ENCODE measurements at regions not wholly inside any gene's neighbourhood (a gene's known extent, or its start where the extent isn't known, plus 50 kb on each side); places are given as distances from the start of the nearest gene placed in this dataset.
"Not testable (repeated sequence)": the region's sequence is repeated elsewhere in the genome, so short reads cannot be mapped to it uniquely, and the experiment has no call there.

DNA sequence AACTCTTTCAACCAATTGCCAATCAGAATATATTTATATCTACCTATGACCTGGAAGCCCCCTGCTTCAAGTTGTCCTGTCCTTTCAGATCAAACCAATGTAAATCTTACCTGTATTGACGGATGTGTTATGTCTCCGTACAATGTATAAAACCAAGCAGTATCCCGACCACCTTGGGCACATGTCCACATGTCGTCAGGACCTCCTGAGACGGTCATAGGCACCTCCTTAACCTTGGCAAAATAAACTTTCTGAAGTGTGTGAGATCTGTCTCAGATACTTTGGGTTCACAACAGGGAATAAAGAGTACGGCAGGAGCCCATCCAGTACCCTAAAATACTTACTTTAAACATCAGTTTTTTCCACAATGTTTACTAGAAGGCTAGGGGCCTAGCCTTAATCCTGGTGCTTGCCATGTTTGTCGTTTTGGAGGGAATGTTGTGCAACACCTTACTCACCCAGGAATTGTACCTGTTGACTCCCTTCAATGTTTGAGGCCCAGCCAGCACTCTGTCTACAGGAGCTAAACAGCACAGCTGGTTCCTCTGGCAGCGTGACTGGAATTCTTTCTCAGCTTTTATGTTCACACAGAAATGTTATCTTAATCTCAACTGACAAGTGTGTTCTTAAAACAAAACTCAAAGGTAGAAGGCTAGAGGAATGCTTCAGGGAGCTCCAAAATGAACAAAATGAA lies 90.8 kb upstream of the USP25 start:
- DNase-seq (ENCODE audit: insufficient read length, low spot score) (no peak), FAIRE-seq (no peak)
- no peak for TF ChIP-seq POLR2A (IDR thresholded peaks at IDR 0.05; ENCODE audit: low read depth, low read length)

DNA sequence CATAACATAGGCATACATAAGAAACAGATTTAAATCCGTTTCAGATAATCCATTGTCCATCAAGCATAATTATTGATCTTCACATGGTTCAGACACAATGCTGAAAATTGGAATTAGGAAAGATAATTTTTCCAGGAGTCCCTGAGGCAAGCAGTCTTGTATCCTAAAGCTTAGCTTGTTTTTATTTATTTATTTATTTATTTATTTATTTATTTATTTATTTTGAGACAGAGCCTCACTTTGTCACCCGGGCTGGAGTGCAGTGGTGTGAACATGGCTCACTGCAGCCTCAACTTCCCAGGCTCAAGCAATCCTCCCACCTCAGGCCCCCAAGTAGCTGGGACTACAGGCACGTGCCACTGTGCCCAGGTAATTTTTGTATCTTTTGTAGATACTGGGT lies 89.7 kb upstream of the USP25 start:
- FAIRE-seq; DNase-seq (ENCODE audit: insufficient read length, low spot score): not testable (repeated sequence)

DNA sequence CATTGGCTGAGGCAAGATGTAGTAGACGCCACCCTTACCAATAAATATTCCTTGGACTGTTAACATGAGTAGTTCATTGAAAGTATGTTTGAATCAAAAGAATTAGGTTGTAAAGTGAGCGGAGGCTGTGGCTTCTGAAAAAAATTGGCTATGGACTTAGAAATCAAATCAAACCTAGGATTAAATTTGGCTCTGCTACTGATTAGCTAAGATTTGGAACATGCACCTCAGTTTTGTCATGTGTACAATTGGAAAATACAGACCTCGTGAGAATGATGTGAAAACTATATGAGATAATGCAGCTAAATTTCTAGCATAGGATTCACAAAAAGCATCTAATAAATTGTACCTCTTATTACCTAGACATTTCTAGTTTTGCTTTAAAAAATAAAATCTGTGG lies 85.3 kb upstream of the USP25 start:
- FAIRE-seq, result no peak
- DNase-seq (ENCODE audit: insufficient read length, low spot score), result no peak
- no peak for TF ChIP-seq POLR2A (IDR thresholded peaks at IDR 0.05; ENCODE audit: low read depth, low read length)

GRCh38 chr21:15645830-15646229 lies 84.0 kb upstream of the USP25 start:
- FAIRE-seq, result no peak

GRCh38 chr21:15650735-15651134 lies 79.0 kb upstream of the USP25 start:
- FAIRE-seq, result no peak
- TF ChIP-seq POLR2A (IDR thresholded peaks at IDR 0.05; ENCODE audit: low read depth, low read length), result no peak

More at GRCh38 chr21:15645830-15646229, 84.0 kb upstream of the USP25 start:
- DNase-seq (ENCODE audit: insufficient read length, low spot score), result no peak
- no peak for TF ChIP-seq POLR2A (IDR thresholded peaks at IDR 0.05; ENCODE audit: low read depth, low read length)

GRCh38 chr21:15651172-15651571 lies 78.6 kb upstream of the USP25 start:
- FAIRE-seq (no peak), DNase-seq (ENCODE audit: insufficient read length, low spot score) (no peak)
- no peak for TF ChIP-seq POLR2A (IDR thresholded peaks at IDR 0.05; ENCODE audit: low read depth, low read length)

More at GRCh38 chr21:15650735-15651134, 79.0 kb upstream of the USP25 start:
- DNase-seq (ENCODE audit: insufficient read length, low spot score), result no peak

- FAIRE-seq (no peak), DNase-seq (ENCODE audit: insufficient read length, low spot score) (no peak)
- TF ChIP-seq POLR2A (IDR thresholded peaks at IDR 0.05; ENCODE audit: low read depth, low read length), result no peak
Observed at GRCh38 chr21:15653710-15654109, 76.1 kb upstream of the USP25 start.

- FAIRE-seq, result peak; percentile 33
- DNase-seq (ENCODE audit: insufficient read length, low spot score), result no peak
- TF ChIP-seq POLR2A (IDR thresholded peaks at IDR 0.05; ENCODE audit: low read depth, low read length), result no peak
Observed at GRCh38 chr21:15654171-15654570, 75.6 kb upstream of the USP25 start.

GRCh38 chr21:15659753-15660422 lies 69.9 kb upstream of the USP25 start:
- no peak for DNase-seq (ENCODE audit: insufficient read length, low spot score)
- peak; percentile 41 for FAIRE-seq
- TF ChIP-seq POLR2A (IDR thresholded peaks at IDR 0.05; ENCODE audit: low read depth, low read length), result no peak

DNA sequence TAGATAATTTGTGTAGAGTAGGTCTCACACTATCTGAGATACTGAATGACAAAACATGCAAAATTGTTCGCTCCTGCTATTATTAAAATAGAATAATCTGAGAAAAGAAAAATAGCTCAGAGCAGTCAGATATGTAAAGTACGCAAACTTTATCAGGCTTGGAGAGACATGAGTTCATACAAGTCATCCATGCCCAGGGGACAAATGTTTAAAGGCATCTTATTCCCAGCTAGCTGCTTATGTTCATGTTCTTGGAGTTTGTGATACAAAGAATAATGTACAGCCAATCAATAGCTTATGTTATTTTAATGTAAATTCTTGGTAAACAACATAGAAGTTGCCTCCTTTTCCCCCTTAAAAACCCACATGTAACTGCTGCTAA lies 69.4 kb upstream of the USP25 start:
- no peak for TF ChIP-seq POLR2A (IDR thresholded peaks at IDR 0.05; ENCODE audit: low read depth, low read length)
- no peak for FAIRE-seq
- DNase-seq (ENCODE audit: insufficient read length, low spot score), result no peak

- DNase-seq (ENCODE audit: insufficient read length, low spot score) (peak; percentile 6), FAIRE-seq (peak; percentile 75)
- no peak for TF ChIP-seq POLR2A (IDR thresholded peaks at IDR 0.05; ENCODE audit: low read depth, low read length)
Observed at GRCh38 chr21:15667010-15667409, 62.8 kb upstream of the USP25 start.

DNA sequence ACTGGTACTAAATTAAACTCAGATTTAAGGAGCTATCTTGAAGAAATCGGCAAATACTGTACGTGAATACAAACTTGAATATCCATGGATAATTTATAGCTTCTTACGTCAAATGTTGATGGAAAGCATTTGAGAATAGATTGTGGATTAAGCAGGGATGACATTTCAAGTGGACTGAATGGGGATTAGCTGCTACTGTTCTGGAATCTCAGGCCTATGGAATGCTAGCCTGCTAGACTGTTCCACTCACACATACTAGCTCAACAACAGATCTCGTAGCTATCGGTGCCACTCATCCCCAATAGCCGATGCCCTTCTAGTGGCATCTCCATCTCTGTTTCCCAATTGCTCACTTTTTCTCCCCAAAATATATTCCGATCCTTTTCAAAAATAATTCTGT lies 62.0 kb upstream of the USP25 start:
- no peak for TF ChIP-seq POLR2A (IDR thresholded peaks at IDR 0.05; ENCODE audit: low read depth, low read length)
- FAIRE-seq, result no peak
- DNase-seq (ENCODE audit: insufficient read length, low spot score), result no peak

- TF ChIP-seq POLR2A (IDR thresholded peaks at IDR 0.05; ENCODE audit: low read depth, low read length), result no peak
- FAIRE-seq (peak; percentile 20), DNase-seq (ENCODE audit: insufficient read length, low spot score) (no peak)
Observed at GRCh38 chr21:15669247-15669646, 60.5 kb upstream of the USP25 start.

DNA sequence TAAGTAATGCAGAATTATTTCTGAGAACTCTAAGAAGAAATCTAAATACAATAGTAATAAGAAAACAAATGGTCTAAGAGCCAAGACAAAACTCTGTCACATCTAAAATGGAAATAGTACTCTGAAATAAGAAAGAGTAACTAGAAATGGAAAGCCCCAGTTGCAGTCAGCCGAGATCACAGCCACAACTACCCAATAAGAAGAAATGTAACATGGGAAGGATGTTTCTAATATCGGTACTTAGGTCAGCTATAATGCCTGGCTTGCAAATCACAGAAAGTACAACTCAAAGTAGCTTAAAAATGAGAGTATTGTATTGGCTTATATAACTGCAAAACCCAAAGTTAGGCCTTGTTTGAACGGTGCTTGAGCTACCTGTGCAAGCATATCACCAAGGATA lies 58.6 kb upstream of the USP25 start:
- FAIRE-seq, result no peak
- no peak for TF ChIP-seq POLR2A (IDR thresholded peaks at IDR 0.05; ENCODE audit: low read depth, low read length)
- DNase-seq (ENCODE audit: insufficient read length, low spot score), result no peak

DNA sequence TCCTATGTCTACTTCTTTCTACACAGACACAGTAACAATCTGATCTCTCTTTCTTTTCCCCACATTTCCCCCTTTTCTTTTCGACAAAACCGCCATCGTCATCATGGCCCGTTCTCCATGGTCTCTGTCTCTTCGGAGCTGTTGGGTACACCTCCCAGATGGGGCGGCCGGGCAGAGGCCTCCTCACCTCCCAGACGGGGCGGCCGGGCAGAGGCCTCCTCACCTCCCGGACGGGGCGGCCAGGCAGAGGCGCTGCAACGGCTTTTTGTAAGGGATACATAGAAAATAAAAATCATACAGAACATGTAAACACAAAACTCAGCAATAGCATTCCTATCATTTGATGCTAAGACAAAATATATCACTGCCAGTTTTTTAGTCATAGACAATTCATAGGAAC lies 57.2 kb upstream of the USP25 start:
- not testable (repeated sequence) for DNase-seq (ENCODE audit: insufficient read length, low spot score); FAIRE-seq

Data from H54 (cell line).